OCI-LY7 (cell line): ENCODE measurements at regions not wholly inside any gene's neighbourhood (a gene's known extent, or its start where the extent isn't known, plus 50 kb on each side); places are given as distances from the start of the nearest gene placed in this dataset.

ENCODE experiments used
- BruUV-seq: library from RNA; stranded (reverse); fragments of 400-500 nt; replicated peaks from 2 replicates; lab custom pipeline; 2021; lab: Mats Ljungman, UMichigan
- CTCF ChIA-PET: fragments of 300-600 bp; sonication (Branson Sonifier 250); formaldehyde crosslinking; loops from one replicate; lab custom pipeline; 2022; ENCODE audit warnings: antibody characterized with exemption; ENCODE audit not compliant: unreplicated experiment; lab: Charles Lee
- POLR2A ChIA-PET: fragments of 300-600 bp; sonication (Branson Sonifier 250); formaldehyde crosslinking; loops from one replicate; lab custom pipeline; 2022; ENCODE audit warnings: antibody characterized with exemption; lab: Charles Lee
- DNase-seq: peaks from one replicate; pipeline ENCODE4 v3.0.0-alpha.2; 2015; ENCODE audit warnings: low spot score
- H2AFZ ChIP-seq: fragments of 200-600 bp; sonication (generic), shearing (Covaris generic); 2 replicates; pipeline ENCODE4 v1.6.1; 2014; ENCODE audit warnings: mild to moderate bottlenecking, antibody characterized with exemption, low read length, moderate library complexity
- H3K27ac ChIP-seq: fragments of 200-600 bp; sonication (generic); 2 replicates; pipeline ENCODE4 v1.5.1; 2014; ENCODE audit warnings: mixed run types, low read depth, mild to moderate bottlenecking, moderate library complexity, low read length, inconsistent platforms; ENCODE audit not compliant: poor library complexity, severe bottlenecking
- H3K36me3 ChIP-seq: fragments of 200-600 bp; sonication (generic); 2 replicates; pipeline ENCODE4 v1.6.1; 2014; ENCODE audit warnings: mild to moderate bottlenecking, antibody characterized with exemption, low read length, moderate library complexity, mixed read lengths; ENCODE audit not compliant: insufficient read depth
- H3K4me1 ChIP-seq: fragments of 200-600 bp; sonication (generic); 2 replicates; pipeline ENCODE4 v1.5.1; 2014; ENCODE audit warnings: mild to moderate bottlenecking, low read length; ENCODE audit not compliant: insufficient read depth, poor library complexity, severe bottlenecking
- H3K4me2 ChIP-seq: fragments of 200-600 bp; sonication (generic); 2 replicates; pipeline ENCODE4 v1.6.1; 2014; ENCODE audit warnings: mild to moderate bottlenecking, low read length
- H3K4me3 ChIP-seq: fragments of 200-600 bp; sonication (generic); 2 replicates; pipeline ENCODE4 v1.5.1; 2014; ENCODE audit warnings: mild to moderate bottlenecking, low read depth, low read length; ENCODE audit not compliant: poor library complexity, severe bottlenecking
- H3K79me2 ChIP-seq: fragments of 200-600 bp; sonication (generic); 2 replicates; pipeline ENCODE4 v1.6.1; 2016; ENCODE audit warnings: low read depth, mild to moderate bottlenecking, low read length, moderate library complexity, mixed read lengths; ENCODE audit not compliant: insufficient read depth
- H3K9me2 ChIP-seq: fragments of 200-600 bp; sonication (generic); 2 replicates; pipeline ENCODE4 v1.6.1; 2016; ENCODE audit warnings: mild to moderate bottlenecking, low read length, mixed read lengths; ENCODE audit not compliant: insufficient read depth
- H3K9me3 ChIP-seq: fragments of 200-600 bp; sonication (generic); 2 replicates; pipeline ENCODE4 v1.6.1; 2014; ENCODE audit warnings: mild to moderate bottlenecking, mixed run types, low read length, mixed read lengths
- H4K20me1 ChIP-seq: fragments of 200-600 bp; sonication (generic); 2 replicates; pipeline ENCODE4 v1.6.1; 2014; ENCODE audit warnings: mild to moderate bottlenecking, antibody characterized with exemption, low read length, moderate library complexity, mixed read lengths; ENCODE audit not compliant: insufficient read depth
- EZH2phosphoT487 ChIP-seq: fragments of 200-600 bp; sonication (generic); IDR thresholded peaks from 2 replicates; pipeline ENCODE4 v1.6.1; 2018; ENCODE audit warnings: low read depth, borderline replicate concordance, mild to moderate bottlenecking, mixed run types, antibody characterized with exemption, low read length, moderate library complexity, mixed read lengths
- intact Hi-C: fragments of 100-400 bp; cut with micrococcal nuclease; formaldehyde crosslinking; loops from one replicate; pipeline ENCODE4 v1.10.0; 2022; ENCODE audit not compliant: unreplicated experiment
- TF ChIP-seq, protein P1 (sequence below): fragments of 200-600 bp; sonication (generic); conservative IDR thresholded peaks from 2 replicates; pipeline ENCODE4 v1.5.1; 2014; ENCODE audit warnings: mild to moderate bottlenecking, antibody characterized with exemption, low read length, moderate library complexity, mixed read lengths

DNA sequence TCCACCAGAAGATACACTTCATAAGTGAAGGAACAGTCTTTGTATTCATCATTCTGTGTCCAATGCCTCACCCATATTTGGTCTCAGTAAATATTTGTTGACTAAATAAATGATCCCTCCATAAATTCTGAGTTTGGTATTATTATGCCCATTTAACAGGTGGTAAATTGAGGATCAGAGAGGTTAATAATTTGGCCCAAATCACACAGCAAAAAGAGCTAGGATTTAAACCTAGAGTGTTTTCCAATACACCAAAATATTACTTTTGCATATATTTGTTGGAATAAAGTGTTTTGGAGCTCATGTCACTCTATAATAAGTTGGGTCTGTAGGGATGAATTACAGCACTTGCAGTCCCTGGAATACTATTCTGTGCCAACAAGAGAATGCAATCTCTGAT, 470.3 kb downstream of the ARHGEF28 start:
- ChIA-PET CTCF (no interaction called here), POLR2A (interaction anchor here (0.9 kb wide), 1 partner anchor 35 kb away, joined by 3 read pairs; no protein-coding TSS in a partner anchor)
- DNase-seq = no peak
- Histone ChIP-seq H3K4me1 (no peaks in the 10 kb centered on the region), H3K4me3 (no peak overlapping the region), H3K9me3 (no peaks in the 10 kb centered on the region), H4K20me1 (no peaks in the 10 kb centered on the region), H2AFZ (no peak overlapping the region), H3K36me3 (no peaks in the 10 kb centered on the region), H3K4me2 (no peak overlapping the region), H3K79me2 (no peaks in the 10 kb centered on the region), H3K9me2 (no peaks in the 10 kb centered on the region), H3K27ac (no peak overlapping the region)
- BruUV-seq = no TSS peak
- no peak for TF ChIP-seq EZH2phosphoT487
- TF ChIP-seq, protein P1, sequence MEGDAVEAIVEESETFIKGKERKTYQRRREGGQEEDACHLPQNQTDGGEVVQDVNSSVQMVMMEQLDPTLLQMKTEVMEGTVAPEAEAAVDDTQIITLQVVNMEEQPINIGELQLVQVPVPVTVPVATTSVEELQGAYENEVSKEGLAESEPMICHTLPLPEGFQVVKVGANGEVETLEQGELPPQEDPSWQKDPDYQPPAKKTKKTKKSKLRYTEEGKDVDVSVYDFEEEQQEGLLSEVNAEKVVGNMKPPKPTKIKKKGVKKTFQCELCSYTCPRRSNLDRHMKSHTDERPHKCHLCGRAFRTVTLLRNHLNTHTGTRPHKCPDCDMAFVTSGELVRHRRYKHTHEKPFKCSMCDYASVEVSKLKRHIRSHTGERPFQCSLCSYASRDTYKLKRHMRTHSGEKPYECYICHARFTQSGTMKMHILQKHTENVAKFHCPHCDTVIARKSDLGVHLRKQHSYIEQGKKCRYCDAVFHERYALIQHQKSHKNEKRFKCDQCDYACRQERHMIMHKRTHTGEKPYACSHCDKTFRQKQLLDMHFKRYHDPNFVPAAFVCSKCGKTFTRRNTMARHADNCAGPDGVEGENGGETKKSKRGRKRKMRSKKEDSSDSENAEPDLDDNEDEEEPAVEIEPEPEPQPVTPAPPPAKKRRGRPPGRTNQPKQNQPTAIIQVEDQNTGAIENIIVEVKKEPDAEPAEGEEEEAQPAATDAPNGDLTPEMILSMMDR = no peak
- intact Hi-C loops = no loop called here

DNA sequence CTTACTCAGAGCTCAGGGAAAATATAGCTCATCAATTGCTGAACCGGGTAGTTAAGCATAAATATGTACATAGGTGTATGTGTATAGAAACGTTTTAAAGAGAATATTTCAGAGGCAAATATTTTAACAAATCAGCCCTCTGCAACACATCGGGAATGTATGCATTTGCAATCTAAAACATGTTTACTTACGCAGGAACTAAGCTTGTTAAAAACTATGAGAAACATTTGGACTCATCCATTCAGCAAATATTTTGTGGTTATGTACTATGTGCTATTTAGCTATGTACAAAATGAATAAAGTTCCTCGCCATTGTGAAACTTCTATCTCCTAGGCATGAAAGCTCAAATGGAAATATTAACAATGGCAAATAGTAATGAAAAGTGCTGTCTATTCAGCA, 469.9 kb downstream of the ARHGEF28 start:
- H4K20me1 ChIP-seq = no peaks in the 10 kb centered on the region
- no peak overlapping the region for H2AFZ ChIP-seq
- POLR2A ChIA-PET = interaction anchor here (0.6 kb wide), 2 partner anchors 213 to 837 kb away, joined by 3 to 4 read pairs; no protein-coding TSS in a partner anchor
- H3K4me2 ChIP-seq = no peak overlapping the region
- CTCF ChIA-PET = no interaction called here
- TF ChIP-seq, protein P1 = no peak
- TF ChIP-seq EZH2phosphoT487 = no peak
- H3K9me3 ChIP-seq = no peaks in the 10 kb centered on the region
- no peaks in the 10 kb centered on the region for H3K36me3 ChIP-seq
- no peak overlapping the region for H3K4me3 ChIP-seq
- no peaks in the 10 kb centered on the region for H3K4me1 ChIP-seq
- H3K9me2 ChIP-seq = no peaks in the 10 kb centered on the region
- H3K27ac ChIP-seq = no peak overlapping the region
- no peak for DNase-seq
- BruUV-seq = no TSS peak
- intact Hi-C loops = no loop called here
- no peaks in the 10 kb centered on the region for H3K79me2 ChIP-seq

DNA sequence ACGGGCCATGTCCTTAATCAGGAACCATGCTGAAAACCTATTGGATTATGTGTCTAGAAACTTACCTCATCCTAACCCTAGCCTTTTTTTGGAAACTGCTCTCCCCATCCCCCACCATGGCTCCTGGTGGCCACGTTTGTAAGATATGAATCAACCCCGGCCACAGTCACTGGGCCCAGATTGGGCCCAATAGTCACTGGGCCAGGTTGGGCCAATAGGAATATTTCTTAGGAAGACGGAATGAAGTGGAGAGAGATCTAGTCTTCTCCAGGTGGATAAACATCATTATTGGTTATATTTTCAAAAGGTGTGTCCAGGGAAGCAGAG, 468.7 kb downstream of the ARHGEF28 start:
- POLR2A ChIA-PET = no interaction called here
- no peak overlapping the region for H3K27ac ChIP-seq
- H2AFZ ChIP-seq = no peak overlapping the region
- no peaks in the 10 kb centered on the region for H3K9me2 ChIP-seq
- TF ChIP-seq EZH2phosphoT487 = no peak
- TF ChIP-seq, protein P1 = no peak
- BruUV-seq = no TSS peak
- H3K79me2 ChIP-seq = no peaks in the 10 kb centered on the region
- intact Hi-C loops = no loop called here
- H3K36me3 ChIP-seq = no peaks in the 10 kb centered on the region
- H3K9me3 ChIP-seq = no peaks in the 10 kb centered on the region
- DNase-seq = no peak
- H3K4me3 ChIP-seq = no peak overlapping the region
- H3K4me1 ChIP-seq = no peaks in the 10 kb centered on the region
- no peak overlapping the region for H3K4me2 ChIP-seq
- no peaks in the 10 kb centered on the region for H4K20me1 ChIP-seq
- CTCF ChIA-PET = no interaction called here
